NT2/D1 (cell line): ENCODE measurements at regions not wholly inside any gene's neighbourhood (a gene's known extent, or its start where the extent isn't known, plus 50 kb on each side); places are given as distances from the start of the nearest gene placed in this dataset.

Experiments used
- DNase-seq: peaks from one replicate; pipeline ENCODE4 v3.0.0-alpha.2; 2011; ENCODE audit warnings: low read depth, low spot score
- H3K27me3 ChIP-seq: 2 replicates; pipeline ENCODE4 v1.6.0; 2011; ENCODE audit warnings: mild to moderate bottlenecking; ENCODE audit not compliant: insufficient read length, insufficient read depth
- H3K36me3 ChIP-seq: 2 replicates; pipeline ENCODE4 v1.6.1; 2011; ENCODE audit warnings: mild to moderate bottlenecking, low read length, mixed read lengths; ENCODE audit not compliant: insufficient read depth, insufficient read length
- H3K4me1 ChIP-seq: 2 replicates; pipeline ENCODE4 v1.5.1; 2011; ENCODE audit not compliant: insufficient read depth, insufficient read length
- H3K4me3 ChIP-seq: 2 replicates; pipeline ENCODE4 v1.5.1; 2011; ENCODE audit warnings: low read depth; ENCODE audit not compliant: insufficient read length
- H3K9ac ChIP-seq: 2 replicates; pipeline ENCODE4 v1.6.0; 2011; ENCODE audit warnings: low read depth; ENCODE audit not compliant: insufficient read length
- H3K9me3 ChIP-seq: 2 replicates; pipeline ENCODE4 v1.5.1; 2011; ENCODE audit warnings: mild to moderate bottlenecking, low read length; ENCODE audit not compliant: insufficient read depth
- SUZ12 ChIP-seq: IDR thresholded peaks from 2 replicates; pipeline ENCODE4 v1.6.1; 2011; ENCODE audit not compliant: insufficient read length, insufficient read depth; ENCODE audit errors: extremely low read depth
- YY1 ChIP-seq: IDR thresholded peaks from 2 replicates; pipeline ENCODE4 v1.6.1; 2011; ENCODE audit not compliant: insufficient read length, insufficient read depth
- ZNF274 ChIP-seq: IDR thresholded peaks from 2 replicates; pipeline ENCODE4 v1.6.1; 2011; ENCODE audit warnings: mild to moderate bottlenecking, low read depth, low read length

GRCh38 chrX:69264158-69264581, 98.9 kb upstream of the PJA1 start:
- Histone ChIP-seq H3K36me3 (no peaks in the 10 kb centered on the region), H3K4me3 (no peak overlapping the region), H3K4me1 (peaks cover 3% of the 10 kb centered on the region), H3K27me3 (peaks cover 82% of the 10 kb centered on the region), H3K9ac (no peak overlapping the region), H3K9me3 (no peaks in the 10 kb centered on the region)
- TF ChIP-seq ZNF274 (no peak), YY1 (no peak), SUZ12 (no peak)
- peak; percentile 96 for DNase-seq

GRCh38 chrX:69263251-69263820, 98.1 kb upstream of the PJA1 start:
- no peak for TF ChIP-seq YY1
- no peak for TF ChIP-seq SUZ12
- no peak for TF ChIP-seq ZNF274
- no peak for DNase-seq
- H3K4me1 ChIP-seq: peaks cover 3% of the 10 kb centered on the region
- no peak overlapping the region for H3K4me3 ChIP-seq
- no peaks in the 10 kb centered on the region for H3K36me3 ChIP-seq
- H3K9ac ChIP-seq: no peak overlapping the region
- H3K27me3 ChIP-seq: peaks cover 82% of the 10 kb centered on the region
- no peaks in the 10 kb centered on the region for H3K9me3 ChIP-seq

- no peak overlapping the region for H3K4me3 ChIP-seq
- no peak for DNase-seq
- no peaks in the 10 kb centered on the region for H3K36me3 ChIP-seq
- H3K27me3 ChIP-seq: peaks cover 82% of the 10 kb centered on the region
- H3K9ac ChIP-seq: no peak overlapping the region
- TF ChIP-seq ZNF274 (no peak), YY1 (no peak), SUZ12 (no peak)
- peaks cover 3% of the 10 kb centered on the region for H3K4me1 ChIP-seq
- no peaks in the 10 kb centered on the region for H3K9me3 ChIP-seq
Observed at GRCh38 chrX:69262036-69262936, 97.0 kb upstream of the PJA1 start.

- Histone ChIP-seq H3K36me3 (no peaks in the 10 kb centered on the region), H3K4me1 (peaks cover 3% of the 10 kb centered on the region), H3K9ac (no peak overlapping the region), H3K4me3 (no peak overlapping the region), H3K27me3 (peaks cover 73% of the 10 kb centered on the region), H3K9me3 (no peaks in the 10 kb centered on the region)
- TF ChIP-seq ZNF274 (no peak), YY1 (no peak), SUZ12 (no peak)
- DNase-seq: no peak
Observed at GRCh38 chrX:69260169-69260568, 94.9 kb upstream of the PJA1 start.

GRCh38 chrX:69258893-69259292, 93.6 kb upstream of the PJA1 start:
- TF ChIP-seq YY1 (no peak), ZNF274 (no peak), SUZ12 (no peak)
- Histone ChIP-seq H3K9me3 (no peaks in the 10 kb centered on the region), H3K9ac (no peak overlapping the region), H3K4me1 (peaks cover 3% of the 10 kb centered on the region), H3K27me3 (peaks cover 79% of the 10 kb centered on the region), H3K36me3 (no peaks in the 10 kb centered on the region), H3K4me3 (no peak overlapping the region)
- DNase-seq: no peak

GRCh38 chrX:69257499-69258127, 92.4 kb upstream of the PJA1 start:
- TF ChIP-seq YY1: no peak
- no peak overlapping the region for H3K4me3 ChIP-seq
- no peaks in the 10 kb centered on the region for H3K9me3 ChIP-seq
- no peaks in the 10 kb centered on the region for H3K36me3 ChIP-seq
- peaks cover 75% of the 10 kb centered on the region for H3K27me3 ChIP-seq
- H3K4me1 ChIP-seq: no peaks in the 10 kb centered on the region
- H3K9ac ChIP-seq: no peak overlapping the region
- DNase-seq: no peak

GRCh38 chrX:69256291-69256565, 91.0 kb upstream of the PJA1 start:
- Histone ChIP-seq H3K4me3 (no peak overlapping the region), H3K9me3 (no peaks in the 10 kb centered on the region), H3K4me1 (no peaks in the 10 kb centered on the region), H3K36me3 (no peaks in the 10 kb centered on the region), H3K27me3 (peaks cover 68% of the 10 kb centered on the region), H3K9ac (no peak overlapping the region)
- TF ChIP-seq SUZ12 (no peak), YY1 (no peak), ZNF274 (no peak)
- DNase-seq: no peak
